Vagina (tissue), 2 donors: ENCODE measurements at regions not wholly inside any gene's neighbourhood (a gene's known extent, or its start where the extent isn't known, plus 50 kb on each side); places are given as distances from the start of the nearest gene placed in this dataset.

ENCODE experiments used
- DNase-seq, 2 donors: peaks; one replicate each; pipeline ENCODE4 v3.0.0-alpha.2; 2017; ENCODE audit errors: extremely low spot score in 2 of 2
- H3K27ac ChIP-seq: fragments of 200-600 bp; sonication (generic); one replicate; pipeline ENCODE4 v1.5.1; 2019
- H3K27me3 ChIP-seq: fragments of 200-600 bp; sonication (generic); one replicate; pipeline ENCODE4 v1.5.1; 2019
- H3K36me3 ChIP-seq, 2 donors: fragments of 200-600 bp; sonication (generic); one replicate each; pipeline ENCODE4 v1.5.1; 2017 to 2019
- H3K4me1 ChIP-seq: fragments of 200-600 bp; sonication (generic); one replicate; pipeline ENCODE4 v1.5.1; 2019
- H3K4me3 ChIP-seq, 2 donors: fragments of 200-600 bp; sonication (generic); 1 replicate in 1 of 2; 2 replicates in 1 of 2; pipeline ENCODE4 v1.5.1; 2016 to 2019
- H3K9me3 ChIP-seq: fragments of 200-600 bp; sonication (generic); one replicate; pipeline ENCODE4 v1.5.1; 2019
- POLR2A ChIP-seq, 2 donors: fragments of 450-650 bp; IDR thresholded peaks; one replicate each; pipeline ENCODE4 v1.6.1; 2017; ENCODE audit warnings: antibody characterized with exemption in 2 of 2, mild to moderate bottlenecking in 2 of 2, moderate library complexity in 2 of 2
- POLR2AphosphoS5 ChIP-seq, 2 donors: sonication (generic); formaldehyde crosslinking; IDR thresholded peaks; one replicate each; pipeline ENCODE4 v1.9.0; 2017; ENCODE audit warnings: antibody characterized with exemption in 2 of 2, mild to moderate bottlenecking in 2 of 2, low read depth in 1 of 2; ENCODE audit not compliant: insufficient read depth in 1 of 2
- intact Hi-C: fragments of 100-400 bp; cut with DNase I; formaldehyde crosslinking; loops from one replicate; pipeline ENCODE4 v1.15.1; 2023
- TF ChIP-seq, protein P1 (sequence below), 3 experiments: fragments of 450-650 bp in 2 of 3; fragments of 200-600 bp in 1 of 3; sonication (generic) in 1 of 3; IDR thresholded peaks; one replicate each; pipeline ENCODE4 v1.5.1; 2017 to 2019; ENCODE audit warnings: antibody characterized with exemption in 3 of 3, mild to moderate bottlenecking in 2 of 3, moderate library complexity in 2 of 3

- Histone ChIP-seq H3K27me3 (no peaks in the 10 kb centered on the region), H3K36me3 (no peaks in the 10 kb centered on the region), H3K4me3 (no peak overlapping the region), H3K9me3 (no peaks in the 10 kb centered on the region), H3K4me1 (no peaks in the 10 kb centered on the region), H3K27ac (no peak overlapping the region)
- TF ChIP-seq, protein P1, sequence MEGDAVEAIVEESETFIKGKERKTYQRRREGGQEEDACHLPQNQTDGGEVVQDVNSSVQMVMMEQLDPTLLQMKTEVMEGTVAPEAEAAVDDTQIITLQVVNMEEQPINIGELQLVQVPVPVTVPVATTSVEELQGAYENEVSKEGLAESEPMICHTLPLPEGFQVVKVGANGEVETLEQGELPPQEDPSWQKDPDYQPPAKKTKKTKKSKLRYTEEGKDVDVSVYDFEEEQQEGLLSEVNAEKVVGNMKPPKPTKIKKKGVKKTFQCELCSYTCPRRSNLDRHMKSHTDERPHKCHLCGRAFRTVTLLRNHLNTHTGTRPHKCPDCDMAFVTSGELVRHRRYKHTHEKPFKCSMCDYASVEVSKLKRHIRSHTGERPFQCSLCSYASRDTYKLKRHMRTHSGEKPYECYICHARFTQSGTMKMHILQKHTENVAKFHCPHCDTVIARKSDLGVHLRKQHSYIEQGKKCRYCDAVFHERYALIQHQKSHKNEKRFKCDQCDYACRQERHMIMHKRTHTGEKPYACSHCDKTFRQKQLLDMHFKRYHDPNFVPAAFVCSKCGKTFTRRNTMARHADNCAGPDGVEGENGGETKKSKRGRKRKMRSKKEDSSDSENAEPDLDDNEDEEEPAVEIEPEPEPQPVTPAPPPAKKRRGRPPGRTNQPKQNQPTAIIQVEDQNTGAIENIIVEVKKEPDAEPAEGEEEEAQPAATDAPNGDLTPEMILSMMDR (IDR thresholded peaks at IDR 0.05) = no peak
- TF ChIP-seq POLR2A (IDR thresholded peaks at IDR 0.05) (no peak), POLR2AphosphoS5 (IDR thresholded peaks at IDR 0.05; ENCODE audit: insufficient read depth in 1 of 2, low read depth in 1 of 2) (no peak)
- intact Hi-C loops = no loop called here
- DNase-seq = no peak
These were observed 156.3 kb upstream of the COBL start for GRCh38 chr7:51472873-51473272.

- H3K9me3 ChIP-seq = no peaks in the 10 kb centered on the region
- no peaks in the 10 kb centered on the region for H3K4me1 ChIP-seq
- H3K36me3 ChIP-seq = no peaks in the 10 kb centered on the region
- H3K4me3 ChIP-seq = peak overlapping the region in 1 of 2 donors; percentile 3
- no peak overlapping the region for H3K27ac ChIP-seq
- H3K27me3 ChIP-seq = no peaks in the 10 kb centered on the region
- DNase-seq = no peak
- TF ChIP-seq, protein P1 (IDR thresholded peaks at IDR 0.05) = no peak
- TF ChIP-seq POLR2A (IDR thresholded peaks at IDR 0.05) = no peak
- TF ChIP-seq POLR2AphosphoS5 (IDR thresholded peaks at IDR 0.05; ENCODE audit: insufficient read depth in 1 of 2, low read depth in 1 of 2) = no peak
- intact Hi-C loops = no loop called here
These were observed 155.3 kb upstream of the COBL start for GRCh38 chr7:51471981-51472296.

- Histone ChIP-seq H3K27ac (no peak overlapping the region), H3K4me1 (no peaks in the 10 kb centered on the region), H3K27me3 (no peaks in the 10 kb centered on the region), H3K4me3 (peak overlapping the region in 1 of 2 donors; percentile 3), H3K36me3 (no peaks in the 10 kb centered on the region), H3K9me3 (no peaks in the 10 kb centered on the region)
- intact Hi-C loops = no loop called here
- DNase-seq = no peak
- TF ChIP-seq, protein P1 (IDR thresholded peaks at IDR 0.05) = no peak
These were observed 154.8 kb upstream of the COBL start for GRCh38 chr7:51471210-51471980.

DNA sequence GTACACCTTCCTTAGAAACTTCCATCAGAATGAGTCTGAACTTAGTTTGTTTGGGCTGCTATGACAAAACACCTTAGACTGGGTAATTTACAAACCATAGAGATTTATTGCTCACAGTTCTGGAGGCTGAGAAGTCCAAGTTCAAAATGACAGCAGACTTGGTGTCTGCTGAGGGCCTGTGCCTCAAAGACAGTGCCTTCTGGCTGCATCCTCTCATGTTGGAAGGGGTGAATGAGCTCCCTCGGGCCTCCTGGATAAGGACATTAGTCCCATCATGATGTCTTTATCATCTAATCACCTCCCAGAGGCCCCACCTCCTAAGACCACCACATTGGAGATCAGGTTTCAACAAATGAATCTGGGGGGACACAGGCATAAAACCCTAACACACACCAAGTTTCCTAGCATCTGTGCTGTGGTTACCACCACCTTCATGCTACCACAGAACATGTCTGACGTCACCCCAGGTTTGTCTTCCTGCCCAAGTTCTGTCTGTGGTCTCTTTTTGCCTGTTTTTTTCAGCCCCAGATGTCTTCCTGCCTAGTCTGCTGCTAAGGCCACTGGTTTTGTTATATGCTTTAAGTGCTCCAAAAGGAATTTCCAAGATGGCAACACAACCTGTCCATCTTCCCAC is 150.9 kb upstream of the COBL start:
- DNase-seq = peak in 1 of 2 donors; percentile 40
- H3K36me3 ChIP-seq = no peaks in the 10 kb centered on the region
- no peak for TF ChIP-seq POLR2AphosphoS5 (IDR thresholded peaks at IDR 0.05; ENCODE audit: insufficient read depth in 1 of 2, low read depth in 1 of 2)
- TF ChIP-seq, protein P1 (IDR thresholded peaks at IDR 0.05) = no peak
- no peak for TF ChIP-seq POLR2A (IDR thresholded peaks at IDR 0.05)
- no peak overlapping the region for H3K27ac ChIP-seq
- intact Hi-C loops = no loop called here
- H3K4me1 ChIP-seq = no peaks in the 10 kb centered on the region
- H3K9me3 ChIP-seq = no peaks in the 10 kb centered on the region
- no peak overlapping the region for H3K4me3 ChIP-seq
- H3K27me3 ChIP-seq = no peaks in the 10 kb centered on the region

- no peak overlapping the region for H3K4me3 ChIP-seq
- intact Hi-C loops = no loop called here
- no peaks in the 10 kb centered on the region for H3K36me3 ChIP-seq
- DNase-seq = no peak
- no peak overlapping the region for H3K27ac ChIP-seq
- no peak for TF ChIP-seq POLR2AphosphoS5 (IDR thresholded peaks at IDR 0.05; ENCODE audit: insufficient read depth in 1 of 2, low read depth in 1 of 2)
- TF ChIP-seq, protein P1 (IDR thresholded peaks at IDR 0.05) = no peak
- no peak for TF ChIP-seq POLR2A (IDR thresholded peaks at IDR 0.05)
- H3K27me3 ChIP-seq = no peaks in the 10 kb centered on the region
- H3K9me3 ChIP-seq = no peaks in the 10 kb centered on the region
- no peaks in the 10 kb centered on the region for H3K4me1 ChIP-seq
These were observed 143.2 kb upstream of the COBL start for GRCh38 chr7:51459809-51460208.
